SK-N-SH treated with all-trans-retinoic acid at 6 μM for 48 hours (cell line): ENCODE measurements at regions not wholly inside any gene's neighbourhood (a gene's known extent, or its start where the extent isn't known, plus 50 kb on each side); places are given as distances from the start of the nearest gene placed in this dataset.
A peak's percentile ranks its signal among the peaks of the same experiment; 100 is the strongest.

Experiments
- ATAC-seq: fragments of 200-7000 bp; cut with Tn5 transposase; 3 replicates; pipeline ENCODE4 v1.9.1; 2020; ENCODE audit warnings: mild to moderate bottlenecking, moderate library complexity
- BACH2 ChIP-seq: fragments of 250-450 bp; sonication (Bioruptor Pico); IDR thresholded peaks from 2 replicates; pipeline ENCODE4 v1.9.0; 2021; ENCODE audit warnings: mild to moderate bottlenecking, borderline replicate concordance
- CREB5 ChIP-seq: fragments of 250-450 bp; sonication (Bioruptor Pico); IDR thresholded peaks from 2 replicates; pipeline ENCODE4 v1.5.1; 2020; ENCODE audit warnings: low read depth, mild to moderate bottlenecking, moderate library complexity
- CSDC2 ChIP-seq: fragments of 250-450 bp; sonication (Bioruptor Pico); IDR thresholded peaks from 2 replicates; pipeline ENCODE4 v1.5.0; 2020; ENCODE audit warnings: mild to moderate bottlenecking, moderate library complexity
- ESRRG ChIP-seq: fragments of 250-450 bp; sonication (Bioruptor Pico); IDR thresholded peaks from 2 replicates; pipeline ENCODE4 v1.6.1; 2021; ENCODE audit warnings: mild to moderate bottlenecking
- GLIS3 ChIP-seq: fragments of 250-450 bp; sonication (Bioruptor Pico); IDR thresholded peaks from 2 replicates; pipeline ENCODE4 v1.5.0; 2020; ENCODE audit warnings: mild to moderate bottlenecking, moderate library complexity
- ISL1 ChIP-seq: fragments of 250-450 bp; sonication (Bioruptor Pico); IDR thresholded peaks from 2 replicates; pipeline ENCODE4 v2.1.2; 2022; ENCODE audit warnings: mild to moderate bottlenecking, moderate library complexity
- OSR1 ChIP-seq: fragments of 250-450 bp; sonication (Bioruptor Pico); IDR thresholded peaks from 2 replicates; pipeline ENCODE4 v1.8.0; 2022; ENCODE audit warnings: moderate library complexity, mild to moderate bottlenecking, inconsistent platforms
- PPARA ChIP-seq: fragments of 250-450 bp; sonication (Bioruptor Pico); IDR thresholded peaks from 2 replicates; pipeline ENCODE4 v1.5.0; 2020; ENCODE audit warnings: mild to moderate bottlenecking, borderline replicate concordance
- RARB ChIP-seq: fragments of 250-450 bp; sonication (Bioruptor Pico); IDR thresholded peaks from 2 replicates; pipeline ENCODE4 v1.8.0; 2021; ENCODE audit warnings: mild to moderate bottlenecking, moderate library complexity
- TCF4 ChIP-seq: fragments of 250-450 bp; sonication (Bioruptor Pico); IDR thresholded peaks from 2 replicates; pipeline ENCODE4 v1.8.0; 2021; ENCODE audit warnings: mild to moderate bottlenecking, moderate library complexity, borderline replicate concordance
- TOX ChIP-seq: fragments of 250-450 bp; sonication (Bioruptor Pico); IDR thresholded peaks from 2 replicates; pipeline ENCODE4 v1.8.0; 2021; ENCODE audit warnings: mild to moderate bottlenecking, moderate library complexity, borderline replicate concordance
- TSHZ2 ChIP-seq: fragments of 250-450 bp; sonication (Bioruptor Pico); IDR thresholded peaks from 2 replicates; pipeline ENCODE4 v1.5.0; 2020; ENCODE audit warnings: mild to moderate bottlenecking, moderate library complexity
- ZC3H10 ChIP-seq: fragments of 250-450 bp; sonication (Bioruptor Pico); IDR thresholded peaks from 2 replicates; pipeline ENCODE4 v1.5.1; 2021; ENCODE audit warnings: mild to moderate bottlenecking, moderate library complexity
- ZFP3 ChIP-seq: fragments of 250-450 bp; sonication (Bioruptor Pico); IDR thresholded peaks from 2 replicates; pipeline ENCODE4 v1.5.0; 2020; ENCODE audit warnings: mild to moderate bottlenecking, moderate library complexity
- ZFP30 ChIP-seq: fragments of 450-650 bp; formaldehyde crosslinking; IDR thresholded peaks from 2 replicates; pipeline ENCODE4 v1.5.0; 2022; ENCODE audit warnings: mild to moderate bottlenecking, moderate library complexity
- ZNF565 ChIP-seq: fragments of 450-650 bp; formaldehyde crosslinking; conservative IDR thresholded peaks from 2 replicates; pipeline ENCODE4 v1.5.0; 2020; ENCODE audit warnings: low read depth, mild to moderate bottlenecking, moderate library complexity
- ZNF70 ChIP-seq: fragments of 450-650 bp; formaldehyde crosslinking; IDR thresholded peaks from 2 replicates; pipeline ENCODE4 v1.5.0; 2020; ENCODE audit warnings: mild to moderate bottlenecking, moderate library complexity
- TF ChIP-seq, protein P1 (sequence below): fragments of 250-450 bp; sonication (Bioruptor Pico); IDR thresholded peaks from 2 replicates; pipeline ENCODE4 v1.5.1; 2021; ENCODE audit warnings: mild to moderate bottlenecking, moderate library complexity
- TF ChIP-seq, protein P2 (sequence below): fragments of 250-450 bp; sonication (Bioruptor Pico); IDR thresholded peaks from 2 replicates; pipeline ENCODE4 v1.8.0; 2021; ENCODE audit warnings: low read depth, mild to moderate bottlenecking, moderate library complexity, borderline replicate concordance

GRCh38 chr15:37370941-37371340 lies 270.6 kb upstream of the MEIS2 start:
- no peak for ATAC-seq
- TF ChIP-seq ISL1 (CRISPR knock-in tag) (no peak), TSHZ2 (CRISPR knock-in tag) (no peak), ZFP30 (CRISPR knock-in tag) (no peak), CREB5 (no peak), TCF4 (CRISPR knock-in tag) (peak; percentile 27; the same call in 1 of the 2 replicates)

GRCh38 chr15:37372064-37372463 lies 271.7 kb upstream of the MEIS2 start:
- TF ChIP-seq ESRRG (CRISPR knock-in tag) (no peak), OSR1 (CRISPR knock-in tag) (no peak), GLIS3 (CRISPR knock-in tag) (no peak), ZFP30 (CRISPR knock-in tag) (no peak), TOX (no peak), ISL1 (CRISPR knock-in tag) (no peak), ZNF565 (CRISPR knock-in tag) (no peak), CSDC2 (CRISPR knock-in tag) (no peak), RARB (CRISPR knock-in tag) (no peak), ZFP3 (no peak), TSHZ2 (CRISPR knock-in tag) (no peak)
- TF ChIP-seq, protein P1, sequence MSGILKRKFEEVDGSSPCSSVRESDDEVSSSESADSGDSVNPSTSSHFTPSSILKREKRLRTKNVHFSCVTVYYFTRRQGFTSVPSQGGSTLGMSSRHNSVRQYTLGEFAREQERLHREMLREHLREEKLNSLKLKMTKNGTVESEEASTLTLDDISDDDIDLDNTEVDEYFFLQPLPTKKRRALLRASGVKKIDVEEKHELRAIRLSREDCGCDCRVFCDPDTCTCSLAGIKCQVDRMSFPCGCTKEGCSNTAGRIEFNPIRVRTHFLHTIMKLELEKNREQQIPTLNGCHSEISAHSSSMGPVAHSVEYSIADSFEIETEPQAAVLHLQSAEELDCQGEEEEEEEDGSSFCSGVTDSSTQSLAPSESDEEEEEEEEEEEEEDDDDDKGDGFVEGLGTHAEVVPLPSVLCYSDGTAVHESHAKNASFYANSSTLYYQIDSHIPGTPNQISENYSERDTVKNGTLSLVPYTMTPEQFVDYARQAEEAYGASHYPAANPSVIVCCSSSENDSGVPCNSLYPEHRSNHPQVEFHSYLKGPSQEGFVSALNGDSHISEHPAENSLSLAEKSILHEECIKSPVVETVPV (CRISPR knock-in tag), result no peak

DNA sequence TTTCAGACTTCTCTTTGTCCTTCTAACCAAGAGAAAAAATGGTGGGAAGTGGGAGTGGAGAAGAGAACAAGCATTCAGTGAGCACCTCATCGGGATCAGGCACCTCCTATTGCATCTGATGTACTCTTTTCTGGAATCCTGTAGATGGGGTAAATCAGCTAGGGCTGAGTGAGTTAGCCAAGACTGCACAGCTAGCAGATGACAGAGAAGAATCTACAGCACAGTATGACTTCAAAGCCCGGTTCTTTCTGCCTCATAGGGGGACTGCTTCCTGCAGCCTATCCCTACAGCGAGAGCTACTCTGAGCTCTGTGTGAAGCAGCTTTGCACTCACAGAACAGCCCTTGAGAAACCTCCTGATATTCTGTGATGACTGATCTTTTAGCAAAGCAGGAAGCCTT lies 275.2 kb upstream of the MEIS2 start:
- peak; percentile 39; the same call in 1 of the 3 replicates for ATAC-seq
- TF ChIP-seq, protein P2, sequence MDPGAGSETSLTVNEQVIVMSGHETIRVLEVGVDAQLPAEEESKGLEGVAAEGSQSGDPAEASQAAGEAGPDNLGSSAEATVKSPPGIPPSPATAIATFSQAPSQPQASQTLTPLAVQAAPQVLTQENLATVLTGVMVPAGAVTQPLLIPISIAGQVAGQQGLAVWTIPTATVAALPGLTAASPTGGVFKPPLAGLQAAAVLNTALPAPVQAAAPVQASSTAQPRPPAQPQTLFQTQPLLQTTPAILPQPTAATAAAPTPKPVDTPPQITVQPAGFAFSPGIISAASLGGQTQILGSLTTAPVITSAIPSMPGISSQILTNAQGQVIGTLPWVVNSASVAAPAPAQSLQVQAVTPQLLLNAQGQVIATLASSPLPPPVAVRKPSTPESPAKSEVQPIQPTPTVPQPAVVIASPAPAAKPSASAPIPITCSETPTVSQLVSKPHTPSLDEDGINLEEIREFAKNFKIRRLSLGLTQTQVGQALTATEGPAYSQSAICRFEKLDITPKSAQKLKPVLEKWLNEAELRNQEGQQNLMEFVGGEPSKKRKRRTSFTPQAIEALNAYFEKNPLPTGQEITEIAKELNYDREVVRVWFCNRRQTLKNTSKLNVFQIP (CRISPR knock-in tag), result no peak
- TF ChIP-seq PPARA, result no peak

More at GRCh38 chr15:37372064-37372463, 271.7 kb upstream of the MEIS2 start:
- peak; percentile 85 for ATAC-seq

DNA sequence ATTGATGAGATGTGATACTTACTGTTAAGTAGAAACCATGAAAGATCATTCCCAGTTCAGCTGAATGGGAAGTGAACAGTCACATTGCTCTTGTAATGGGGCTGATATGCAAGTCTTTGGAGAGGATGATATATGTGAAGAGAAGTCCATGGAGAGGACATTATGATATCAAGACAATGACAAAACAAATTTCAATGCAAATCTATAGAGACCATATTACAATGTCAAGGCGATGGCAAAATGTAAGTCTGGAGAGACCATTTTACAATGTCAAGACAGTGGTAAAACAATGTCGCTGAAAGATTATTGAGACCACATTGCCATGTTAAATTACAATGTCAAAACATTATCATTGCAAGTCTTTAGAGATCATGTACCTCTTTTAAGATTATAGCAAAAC lies 277.1 kb upstream of the MEIS2 start:
- ATAC-seq, result no peak
- TF ChIP-seq, protein P1 (CRISPR knock-in tag), result no peak
- no peak for TF ChIP-seq TOX
- no peak for TF ChIP-seq ZC3H10 (CRISPR knock-in tag)
- TF ChIP-seq OSR1 (CRISPR knock-in tag), result no peak
- no peak for TF ChIP-seq ZFP30 (CRISPR knock-in tag)
- no peak for TF ChIP-seq ZNF565 (CRISPR knock-in tag)
- no peak for TF ChIP-seq ZNF70
- TF ChIP-seq TSHZ2 (CRISPR knock-in tag), result no peak
- TF ChIP-seq RARB (CRISPR knock-in tag), result no peak
- no peak for TF ChIP-seq ISL1 (CRISPR knock-in tag)
- TF ChIP-seq BACH2 (CRISPR knock-in tag), result no peak
- no peak for TF ChIP-seq ZFP3
- no peak for TF ChIP-seq CSDC2 (CRISPR knock-in tag)
- TF ChIP-seq TCF4 (CRISPR knock-in tag), result no peak
